NCI-H187 (cell line): ENCODE measurements at regions not wholly inside any gene's neighbourhood (a gene's known extent, or its start where the extent isn't known, plus 50 kb on each side); places are given as distances from the start of the nearest gene placed in this dataset.

Source experiments
- DNase-seq, 2 experiments: peaks; one replicate each; lab custom pipeline; 2025; lab: John Stamatoyannopoulos, UW

DNA sequence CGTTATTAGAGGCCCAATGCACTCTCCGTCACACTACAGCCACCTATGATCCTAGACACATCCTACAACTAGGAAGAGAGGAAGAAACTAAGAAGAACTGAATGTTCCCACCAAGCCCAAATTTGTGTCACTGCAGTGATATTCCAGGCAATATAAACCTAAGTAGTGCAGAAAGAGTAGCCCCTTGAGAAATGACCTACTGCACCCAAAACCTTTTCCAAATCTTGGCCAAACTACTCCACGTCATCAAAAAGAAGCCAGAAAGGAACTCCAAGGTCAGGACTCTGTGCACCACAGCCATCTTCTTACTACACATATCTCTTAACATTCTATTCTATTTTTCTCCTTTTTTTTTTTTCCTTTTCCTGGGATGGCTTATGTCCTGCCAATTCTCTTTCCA, 60.2 kb downstream of the ADAMTS1 start:
- DNase-seq = no peak

DNA sequence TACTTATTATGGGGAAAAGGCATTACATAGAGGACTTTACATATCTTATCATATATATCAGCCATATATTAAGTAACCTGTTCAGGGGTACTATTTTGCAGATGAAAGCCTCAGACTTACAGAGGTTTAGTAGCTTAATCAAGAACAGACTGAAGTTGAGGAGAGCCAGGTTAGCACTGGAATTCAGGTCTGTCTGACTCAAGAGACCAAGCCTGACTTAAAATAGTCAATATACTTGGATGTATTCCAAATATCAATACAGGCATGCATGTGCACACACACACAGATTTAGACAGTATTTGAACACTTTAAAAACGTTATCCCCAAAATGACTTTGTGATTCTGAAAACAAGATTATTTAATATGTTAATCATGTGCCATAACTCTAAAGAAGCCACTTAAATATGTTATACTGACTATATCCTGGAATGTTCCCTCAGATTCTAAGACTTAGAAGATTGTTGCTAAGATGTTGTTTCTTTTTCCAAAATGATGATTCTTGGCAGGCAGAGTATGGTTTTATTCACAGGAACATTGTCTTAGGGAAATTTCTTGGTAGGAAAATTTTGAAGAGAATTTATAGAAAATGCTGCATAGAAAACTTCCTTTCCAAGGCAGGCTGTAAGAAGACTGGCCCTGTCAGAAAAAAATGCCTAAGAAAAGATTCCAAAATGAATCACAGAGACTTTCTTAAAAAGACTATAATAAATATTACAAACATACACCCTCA, 61.6 kb downstream of the ADAMTS1 start:
- no peak for DNase-seq

DNA sequence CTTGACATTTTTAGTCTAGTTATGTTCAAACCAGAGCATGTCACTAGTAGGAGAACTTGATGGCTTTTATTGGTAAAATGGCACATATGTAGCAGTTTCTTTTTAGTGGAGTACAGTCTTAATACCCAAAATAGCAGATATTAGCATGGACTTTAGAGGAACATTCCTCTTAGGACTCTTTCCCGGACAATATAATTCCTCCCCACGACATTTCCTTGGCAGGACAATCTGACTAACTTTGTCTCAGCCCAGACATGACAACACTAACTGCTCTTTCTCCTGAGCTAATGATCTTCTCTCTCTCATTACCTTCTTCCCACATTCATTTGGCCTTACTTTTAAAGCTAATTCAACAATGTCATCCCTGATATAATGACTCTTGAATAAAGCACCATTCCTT, 62.5 kb downstream of the ADAMTS1 start:
- no peak for DNase-seq

DNA sequence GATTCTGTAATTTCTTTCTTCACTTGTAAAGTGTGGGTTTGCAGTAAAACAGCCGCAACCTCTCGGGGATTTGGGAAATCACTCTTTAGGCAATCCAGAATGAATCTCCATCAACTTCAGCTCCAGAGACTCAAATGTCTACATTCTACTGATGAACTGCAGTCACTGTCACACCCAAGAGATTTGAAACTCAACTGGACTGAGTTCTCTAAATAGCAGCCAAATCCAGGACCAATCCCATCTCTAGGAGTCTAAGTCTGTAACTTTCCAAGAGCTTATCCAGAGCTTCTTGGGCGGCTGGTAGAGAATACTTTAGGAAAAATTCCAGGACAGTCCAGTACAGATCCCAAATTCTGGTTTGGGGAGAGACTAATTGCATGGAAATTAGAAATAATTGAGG, 62.9 kb downstream of the ADAMTS1 start:
- no peak for DNase-seq

DNA sequence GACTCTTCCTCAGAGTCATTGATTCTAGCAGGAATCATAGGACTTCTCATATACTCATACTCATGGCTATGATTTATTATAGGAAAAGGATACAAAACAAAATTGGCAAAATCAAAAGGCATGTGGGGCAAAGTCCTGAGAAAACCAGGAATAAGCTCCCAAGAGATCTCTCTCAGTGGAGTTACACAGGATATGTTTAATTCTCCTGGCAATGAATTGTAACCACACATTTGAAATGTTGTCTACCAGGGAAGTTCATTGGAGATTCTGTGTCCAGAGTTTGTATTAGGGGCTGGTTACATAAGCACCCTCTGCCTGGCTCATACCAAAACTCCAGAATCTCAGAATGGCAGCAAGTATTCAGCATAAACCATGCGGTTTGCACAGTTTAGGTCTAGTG, 63.9 kb downstream of the ADAMTS1 start:
- DNase-seq = no peak

GRCh38 chr21:26777166-26777565, 68.0 kb downstream of the ADAMTS1 start:
- no peak for DNase-seq

- DNase-seq = no peak
Observed at GRCh38 chr21:26776310-26777021, 68.7 kb downstream of the ADAMTS1 start.

GRCh38 chr21:26773058-26773457, 72.2 kb downstream of the ADAMTS1 start:
- no peak for DNase-seq

DNA sequence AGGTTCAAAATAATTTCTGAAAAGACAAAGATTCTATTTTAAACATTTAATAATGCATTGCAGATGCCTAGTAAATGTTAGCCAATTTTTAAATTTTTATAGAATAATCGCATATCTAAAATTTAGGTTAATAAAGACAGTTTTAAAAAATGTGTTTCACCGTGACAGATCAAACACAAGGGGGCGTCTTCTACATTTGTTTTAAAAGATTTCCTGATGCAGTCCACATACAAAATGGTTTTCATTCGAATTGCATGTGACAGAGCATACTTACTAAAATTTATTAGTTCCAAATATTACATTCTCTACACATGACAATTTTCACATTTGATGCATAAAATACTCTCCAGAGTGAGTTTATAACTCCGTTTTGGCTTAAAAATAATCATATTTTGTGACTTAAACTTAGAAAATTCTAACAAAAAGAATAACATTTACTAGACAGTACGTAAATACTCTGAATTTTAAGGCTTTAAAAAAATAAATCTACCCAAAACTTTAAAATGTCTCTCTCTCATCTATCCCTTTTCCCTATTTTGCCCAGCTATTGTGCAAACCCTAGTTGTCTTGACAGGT, 75.5 kb downstream of the ADAMTS1 start:
- no peak for DNase-seq

- DNase-seq = no peak
Observed at GRCh38 chr21:26766826-26767325, 78.3 kb downstream of the ADAMTS1 start.

DNA sequence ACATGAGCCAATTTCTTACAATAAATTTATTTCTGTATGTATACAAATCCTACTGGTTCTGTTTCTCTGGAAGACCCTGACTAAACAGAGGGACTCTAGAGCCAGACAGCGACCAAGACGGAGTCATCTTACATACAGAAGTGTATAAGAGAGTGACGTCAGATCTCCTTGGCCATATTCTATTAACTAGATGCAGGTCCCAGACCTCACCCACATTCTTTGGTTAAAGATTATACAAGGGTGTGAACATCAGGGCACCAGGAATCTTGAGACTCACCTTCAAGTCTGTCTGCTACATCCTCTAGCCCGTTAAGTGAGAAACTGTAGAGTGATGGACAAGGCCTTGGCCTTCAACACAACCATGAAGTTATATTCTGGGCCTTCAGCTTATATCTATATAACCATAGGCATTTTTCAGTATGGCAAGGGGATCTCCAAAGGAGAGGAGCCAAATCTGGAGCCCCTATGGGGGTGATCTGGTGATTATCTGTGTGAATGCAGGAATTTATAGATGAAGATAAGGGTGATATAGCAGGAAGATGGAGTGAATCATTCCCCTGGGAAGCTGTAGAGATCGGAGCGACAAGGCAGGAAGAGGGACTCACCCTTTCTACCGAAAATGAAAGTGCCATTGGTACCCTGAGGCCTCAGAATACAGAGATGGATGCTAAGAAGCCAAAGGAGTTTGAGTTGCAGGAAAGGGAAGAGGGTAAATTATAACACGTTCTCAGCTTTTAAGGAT, 83.9 kb downstream of the ADAMTS1 start:
- no peak for DNase-seq

GRCh38 chr21:26759731-26760130, 85.5 kb downstream of the ADAMTS1 start:
- DNase-seq = no peak

- no peak for DNase-seq
Observed at GRCh38 chr21:26758083-26758880, 86.9 kb downstream of the ADAMTS1 start.

- DNase-seq = no peak
Observed at GRCh38 chr21:26756491-26757159, 88.6 kb downstream of the ADAMTS1 start.

DNA sequence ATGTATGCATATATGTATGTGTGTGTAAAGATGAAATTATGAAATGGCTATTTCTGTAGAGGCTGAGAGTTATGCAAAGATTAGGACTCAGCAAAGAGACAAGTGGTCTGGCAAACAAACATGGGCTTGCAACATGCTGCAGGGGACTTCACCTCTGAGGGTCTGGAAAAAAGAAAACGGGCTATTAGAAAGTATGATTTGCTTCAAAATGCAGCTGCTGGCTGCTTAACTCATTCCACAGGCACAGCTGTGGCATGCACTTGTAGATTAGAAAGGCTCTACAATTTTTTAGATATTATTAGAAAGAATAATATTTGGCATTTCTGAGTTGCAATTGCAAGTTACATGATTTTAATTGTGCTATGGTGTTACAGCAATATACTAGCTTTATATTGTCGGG, 90.4 kb downstream of the ADAMTS1 start:
- no peak for DNase-seq

GRCh38 chr21:26753822-26754221, 91.4 kb downstream of the ADAMTS1 start:
- no peak for DNase-seq

GRCh38 chr21:26752849-26753248, 92.4 kb downstream of the ADAMTS1 start:
- no peak for DNase-seq

GRCh38 chr21:26751305-26751704, 93.9 kb downstream of the ADAMTS1 start:
- no peak for DNase-seq

DNA sequence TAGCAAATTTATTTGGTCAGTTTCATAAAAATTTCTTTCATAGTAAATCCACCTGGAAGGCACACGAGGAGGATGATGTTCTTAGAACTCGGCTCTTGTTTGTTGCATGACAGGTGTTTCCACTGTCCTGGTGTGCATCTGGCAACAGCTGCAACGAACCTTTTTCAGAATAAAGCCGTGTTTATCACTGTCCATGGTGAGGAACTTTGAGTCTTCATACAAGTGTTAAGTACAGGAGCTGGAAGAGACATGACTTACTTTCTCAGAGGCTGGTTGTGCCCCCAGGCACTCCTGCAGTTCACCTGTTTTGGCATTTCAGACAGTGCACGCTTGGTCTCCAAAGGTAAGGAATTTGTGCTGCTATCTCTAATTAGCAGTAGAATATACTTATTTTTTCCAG, 97.1 kb downstream of the ADAMTS1 start:
- DNase-seq = no peak

GRCh38 chr21:26747216-26747615, 98.0 kb downstream of the ADAMTS1 start:
- DNase-seq = no peak

GRCh38 chr21:26743524-26743923, 101.7 kb downstream of the ADAMTS1 start:
- no peak for DNase-seq
